Neuronal stem cell (in vitro differentiated cells): ENCODE measurements at regions not wholly inside any gene's neighbourhood (a gene's known extent, or its start where the extent isn't known, plus 50 kb on each side); places are given as distances from the start of the nearest gene placed in this dataset.
"Not testable (repeated sequence)": the region's sequence is repeated elsewhere in the genome, so short reads cannot be mapped to it uniquely, and the experiment has no call there.

Source experiments
- DNase-seq: peaks from one replicate; pipeline ENCODE4 v3.0.0-alpha.2; 2013; ENCODE audit warnings: low spot score
- H2AFZ ChIP-seq: one replicate; pipeline ENCODE4 v1.6.1; 2013; ENCODE audit warnings: mild to moderate bottlenecking, low read length, inconsistent platforms
- H2AK5ac ChIP-seq: 2 replicates; pipeline ENCODE4 v1.6.1; 2013; ENCODE audit warnings: low read depth, mild to moderate bottlenecking, inconsistent platforms, low read length, moderate library complexity, mixed read lengths
- H2BK120ac ChIP-seq: 2 replicates; pipeline ENCODE4 v1.6.1; 2013; ENCODE audit warnings: low read depth, mild to moderate bottlenecking, inconsistent platforms, low read length, moderate library complexity, mixed read lengths
- H2BK12ac ChIP-seq: one replicate; pipeline ENCODE4 v1.6.1; 2013; ENCODE audit warnings: low read length, inconsistent platforms
- H2BK15ac ChIP-seq: 2 replicates; pipeline ENCODE4 v1.6.1; 2013; ENCODE audit warnings: mild to moderate bottlenecking, low read length, inconsistent platforms, mixed read lengths
- H2BK5ac ChIP-seq: one replicate; pipeline ENCODE4 v1.6.1; 2013; ENCODE audit warnings: inconsistent platforms, mild to moderate bottlenecking, low read length, moderate library complexity
- H3K14ac ChIP-seq: one replicate; pipeline ENCODE4 v1.6.1; 2013; ENCODE audit warnings: low read length, inconsistent platforms
- H3K18ac ChIP-seq: 2 replicates; pipeline ENCODE4 v1.6.1; 2013; ENCODE audit warnings: low read length, inconsistent platforms
- H3K23ac ChIP-seq: 2 replicates; pipeline ENCODE4 v1.6.1; 2013; ENCODE audit warnings: low read depth, mild to moderate bottlenecking, mixed read lengths, low read length, inconsistent platforms; ENCODE audit not compliant: poor library complexity
- H3K27ac ChIP-seq: replicated peaks from 3 replicates; pipeline ENCODE4 v1.5.1; 2013; ENCODE audit warnings: low read length, inconsistent platforms
- H3K27me3 ChIP-seq, 3 experiments: 2 replicates each; pipeline ENCODE4 v1.6.1; 2013; ENCODE audit warnings: low read length in 3 of 3, mild to moderate bottlenecking in 2 of 3, inconsistent platforms in 1 of 3, low read depth in 1 of 3, mixed read lengths in 1 of 3, moderate library complexity in 1 of 3; ENCODE audit not compliant: control insufficient read depth in 3 of 3, insufficient read depth in 3 of 3
- H3K36me3 ChIP-seq, 2 donors: replicated peaks in 1 of 2; 2 replicates each; pipeline ENCODE4 v1.6.1; 2013; ENCODE audit warnings: low read length in 2 of 2; ENCODE audit not compliant: control insufficient read depth in 2 of 2, insufficient read depth in 2 of 2
- H3K4ac ChIP-seq: 2 replicates; pipeline ENCODE4 v1.6.1; 2013; ENCODE audit warnings: inconsistent platforms, mild to moderate bottlenecking, low read length, moderate library complexity
- H3K4me1 ChIP-seq, 2 donors: 1 replicate in 1 of 2; 2 replicates in 1 of 2; pipeline ENCODE4 v1.6.1; 2013; ENCODE audit warnings: low read length in 2 of 2, low read depth in 1 of 2; ENCODE audit not compliant: control insufficient read depth in 2 of 2, insufficient read depth in 1 of 2
- H3K4me2 ChIP-seq: one replicate; pipeline ENCODE4 v1.6.1; 2013; ENCODE audit warnings: mild to moderate bottlenecking, low read length, inconsistent platforms; ENCODE audit not compliant: insufficient read depth, poor library complexity, severe bottlenecking
- H3K4me3 ChIP-seq, 2 donors: 2 replicates each; pipeline ENCODE4 v1.5.1; 2013; ENCODE audit warnings: low read length in 2 of 2, mild to moderate bottlenecking in 2 of 2, inconsistent platforms in 1 of 2, moderate library complexity in 1 of 2
- H3K79me1 ChIP-seq: one replicate; pipeline ENCODE4 v1.6.1; 2013; ENCODE audit warnings: low read depth, mild to moderate bottlenecking, inconsistent platforms, low read length, moderate library complexity
- H3K9ac ChIP-seq: one replicate; pipeline ENCODE4 v1.6.1; 2013; ENCODE audit warnings: mild to moderate bottlenecking, low read depth, low read length, inconsistent platforms; ENCODE audit not compliant: poor library complexity
- H3K9me3 ChIP-seq, 2 donors: replicated peaks in 1 of 2; 2 replicates each; pipeline versions ENCODE3 to v1.6.1; 2013; ENCODE audit warnings: low read length in 2 of 2, mild to moderate bottlenecking in 2 of 2, inconsistent platforms in 1 of 2, low read depth in 1 of 2, mixed read lengths in 1 of 2, moderate library complexity in 1 of 2; ENCODE audit not compliant: control insufficient read depth in 2 of 2, insufficient read depth in 1 of 2
- H4K8ac ChIP-seq: one replicate; pipeline ENCODE4 v1.6.1; 2013; ENCODE audit warnings: low read depth, mild to moderate bottlenecking, inconsistent platforms, low read length, moderate library complexity
- H4K91ac ChIP-seq: one replicate; pipeline ENCODE4 v1.6.1; 2013; ENCODE audit warnings: low read length, low read depth, mild to moderate bottlenecking, inconsistent platforms; ENCODE audit not compliant: poor library complexity
- WGBS, 2 donors: extraction: QIAGEN DNeasy Blood & Tissue Kit; methylation state at CpG; one replicate each; pipeline ENCODE4 v1.1.7; 2013; ENCODE audit warnings: missing lambda C conversion rate in 2 of 2, mixed read lengths in 1 of 2; ENCODE audit not compliant: insufficient read length in 2 of 2, insufficient replicate concordance in 1 of 2; ENCODE audit errors: extremely low coverage in 2 of 2; 5-methylcytosine and 5-hydroxymethylcytosine counted together

GRCh38 chr3:156040041-156040440 is 80.3 kb upstream of the KCNAB1 start:
- Histone ChIP-seq H3K4me3 (no peak overlapping the region), H4K8ac (no peak overlapping the region), H2AK5ac (no peak overlapping the region), H3K9me3 (no peaks in the 10 kb centered on the region), H3K23ac (no peak overlapping the region), H2BK120ac (no peak overlapping the region), H3K36me3 (no peaks in the 10 kb centered on the region), H2BK5ac (no peak overlapping the region), H3K14ac (no peak overlapping the region), H3K27ac (no peak overlapping the region), H3K4me2 (no peak overlapping the region), H3K9ac (no peak overlapping the region), H3K27me3 (no peaks in the 10 kb centered on the region), H3K4me1 (peaks cover 0 to 5% of the 10 kb centered on the region in 2 donors), H3K18ac (no peak overlapping the region), H2BK12ac (no peak overlapping the region), H3K79me1 (no peaks in the 10 kb centered on the region), H4K91ac (no peak overlapping the region), H2AFZ (no peak overlapping the region), H3K4ac (no peak overlapping the region), H2BK15ac (no peak overlapping the region)
- DNase-seq = no peak
- WGBS, 2 donors = no CpG with 5 or more reads among the region's 1 CpG

DNA sequence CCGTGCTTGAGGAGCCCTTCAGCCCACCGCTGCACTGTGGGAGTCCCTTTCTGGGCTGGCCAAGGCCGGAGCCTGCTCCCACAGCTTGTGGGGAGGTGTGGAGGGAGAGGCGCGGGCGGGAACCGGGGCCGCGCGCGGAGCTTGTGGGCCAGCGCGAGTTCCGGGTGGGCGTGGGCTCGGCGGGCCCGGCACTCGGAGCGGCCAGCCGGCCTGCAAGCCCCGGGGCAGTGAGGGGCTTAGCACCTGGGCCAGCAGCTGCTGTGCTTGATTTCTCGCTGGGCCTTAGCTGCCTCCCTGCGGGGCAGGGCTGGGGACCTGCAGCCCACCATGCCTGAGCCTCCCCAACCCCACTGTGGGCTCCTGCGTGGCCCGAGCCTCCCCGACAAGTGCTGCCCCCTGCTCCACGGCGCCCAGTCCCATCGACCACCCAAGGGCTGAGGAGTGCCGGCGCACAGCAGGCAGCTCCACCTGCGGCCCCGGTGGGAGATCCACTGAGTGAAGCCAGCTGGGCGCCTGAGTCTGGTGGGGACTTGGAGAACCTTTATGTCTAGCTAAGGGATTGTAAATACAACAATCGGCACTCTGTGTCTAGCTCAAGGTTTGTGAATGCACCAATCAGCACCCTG is 79.0 kb upstream of the KCNAB1 start:
- no CpG with 5 or more reads among the region's 36 CpGs for WGBS, 2 donors
- H4K8ac ChIP-seq, H3K4me1 ChIP-seq, H2AFZ ChIP-seq, H3K4ac ChIP-seq, H3K27ac ChIP-seq, H2BK120ac ChIP-seq, H3K27me3 ChIP-seq, H3K36me3 ChIP-seq, H2AK5ac ChIP-seq, H2BK5ac ChIP-seq, H2BK12ac ChIP-seq, H3K9ac ChIP-seq, H3K9me3 ChIP-seq, H2BK15ac ChIP-seq, H3K18ac ChIP-seq, H3K79me1 ChIP-seq, H4K91ac ChIP-seq, DNase-seq, H3K23ac ChIP-seq, H3K14ac ChIP-seq, H3K4me3 ChIP-seq, H3K4me2 ChIP-seq: not testable (repeated sequence)

- H3K9me3 ChIP-seq, DNase-seq, H2AK5ac ChIP-seq, H4K91ac ChIP-seq, H3K9ac ChIP-seq, H4K8ac ChIP-seq, H3K18ac ChIP-seq, H3K23ac ChIP-seq, H2AFZ ChIP-seq, H3K4ac ChIP-seq, H3K27ac ChIP-seq, H3K4me1 ChIP-seq, H3K4me2 ChIP-seq, H3K4me3 ChIP-seq, H2BK5ac ChIP-seq, H3K27me3 ChIP-seq, H2BK120ac ChIP-seq, H2BK15ac ChIP-seq, H3K79me1 ChIP-seq, H2BK12ac ChIP-seq, H3K36me3 ChIP-seq, H3K14ac ChIP-seq: not testable (repeated sequence)
- no CpG with 5 or more reads among the region's 7 CpGs for WGBS, 2 donors
These were observed 78.5 kb upstream of the KCNAB1 start for GRCh38 chr3:156041856-156042255.

- Histone ChIP-seq H3K18ac (peak overlapping the region; percentile 8), H2BK15ac (peak overlapping the region; percentile 75)
- not testable (repeated sequence) for H3K27me3 ChIP-seq, H2AFZ ChIP-seq, H2BK12ac ChIP-seq, H3K4me3 ChIP-seq, DNase-seq, H3K14ac ChIP-seq, H4K91ac ChIP-seq, H3K4me2 ChIP-seq, H2BK120ac ChIP-seq, H3K79me1 ChIP-seq, H3K23ac ChIP-seq, H3K9ac ChIP-seq, H3K4me1 ChIP-seq, H3K36me3 ChIP-seq, H3K4ac ChIP-seq, H2BK5ac ChIP-seq, H4K8ac ChIP-seq, H3K27ac ChIP-seq, H3K9me3 ChIP-seq, H2AK5ac ChIP-seq
- WGBS, 2 donors = no CpG with 5 or more reads among the region's 17 CpGs
These were observed 76.3 kb upstream of the KCNAB1 start for GRCh38 chr3:156043832-156044633.
